Sciatic nerve (tissue), 2 donors: ENCODE measurements at regions not wholly inside any gene's neighbourhood (a gene's known extent, or its start where the extent isn't known, plus 50 kb on each side); places are given as distances from the start of the nearest gene placed in this dataset.

Source experiments
- ATAC-seq: fragments of 200-7000 bp; cut with Tn5 transposase; one replicate; pipeline ENCODE4 v1.9.1; 2020; ENCODE audit warnings: mild to moderate bottlenecking, moderate library complexity
- DNase-seq: peaks from one replicate; pipeline ENCODE4 v3.0.0-alpha.2; 2020; ENCODE audit warnings: low spot score
- intact Hi-C: fragments of 100-400 bp; cut with DNase I; formaldehyde crosslinking; loops from one replicate; pipeline ENCODE4 v1.14.2; 2022
- donor health status: DM: no; HTN: no; CAD: no.
- donor health status: DM: no; HTN: no; CAD: no.

DNA sequence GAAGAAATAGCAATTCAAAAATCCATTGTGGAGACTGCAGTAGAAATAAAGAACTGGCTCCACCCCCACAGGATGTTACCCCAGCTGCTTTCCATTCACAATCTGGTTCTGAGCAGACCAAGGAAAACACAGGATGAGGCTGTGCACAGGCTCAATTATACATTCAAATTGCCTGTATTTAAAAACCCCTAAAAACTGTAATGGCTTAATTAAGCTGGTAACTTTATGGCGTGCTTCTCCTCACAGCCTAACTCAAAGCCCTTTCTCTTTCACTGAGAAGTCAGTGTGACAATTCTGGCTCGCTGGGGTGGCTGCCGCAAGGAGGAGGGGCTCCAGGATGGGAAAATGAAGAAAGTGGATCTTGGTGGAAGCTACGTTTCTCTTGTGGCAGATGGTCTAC lies 1191.1 kb downstream of the SORCS1 start:
- intact Hi-C loops: no loop called here
- ATAC-seq: peak; percentile 86

DNA sequence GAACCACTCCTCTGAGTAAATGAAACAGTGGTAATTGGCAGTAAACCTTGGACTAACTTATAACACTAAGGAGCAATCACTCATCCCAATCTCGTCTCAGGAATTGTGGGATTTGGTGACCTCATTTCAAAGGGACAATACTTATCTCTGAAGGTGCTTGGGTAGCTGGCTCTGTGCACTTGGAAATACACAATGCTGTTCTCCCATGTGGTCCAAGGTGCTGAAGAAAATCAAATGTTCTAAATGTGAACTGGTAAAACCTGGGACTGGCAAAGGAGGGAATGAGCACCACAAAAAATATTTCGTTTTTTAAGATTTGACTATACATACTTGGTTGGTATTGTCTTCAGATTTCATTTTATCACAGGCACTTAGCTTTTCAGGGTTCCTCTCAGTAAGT lies 1193.0 kb downstream of the SORCS1 start:
- ATAC-seq (no peak), DNase-seq (no peak)
- intact Hi-C loops: no loop called here

More for the DNA sequence above, 1191.1 kb downstream of the SORCS1 start:
- no peak for DNase-seq

DNA sequence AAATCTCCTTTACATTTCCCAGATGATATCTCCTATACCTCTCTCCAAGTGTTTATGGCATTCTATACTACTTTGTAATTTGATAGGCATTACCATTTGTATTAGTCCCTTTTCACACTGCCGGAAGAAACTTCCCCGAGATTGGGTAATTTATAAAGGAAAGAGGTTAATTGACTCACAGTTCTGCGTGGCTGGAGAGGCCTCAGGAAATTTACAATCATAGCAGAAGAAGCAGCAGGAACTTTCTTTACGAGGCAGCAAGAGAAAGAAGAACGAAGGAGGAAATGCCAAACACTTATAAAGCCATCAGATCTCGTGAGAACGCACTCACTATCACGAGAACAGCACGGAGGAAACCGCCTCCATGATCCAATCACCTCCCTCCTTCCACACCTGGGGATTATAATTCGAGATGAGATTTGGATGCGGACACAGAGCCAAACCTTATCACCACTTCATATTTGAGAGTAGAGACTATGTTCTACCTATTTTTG lies 1194.6 kb downstream of the SORCS1 start:
- no peak for DNase-seq
- no peak for ATAC-seq
- intact Hi-C loops: no loop called here

DNA sequence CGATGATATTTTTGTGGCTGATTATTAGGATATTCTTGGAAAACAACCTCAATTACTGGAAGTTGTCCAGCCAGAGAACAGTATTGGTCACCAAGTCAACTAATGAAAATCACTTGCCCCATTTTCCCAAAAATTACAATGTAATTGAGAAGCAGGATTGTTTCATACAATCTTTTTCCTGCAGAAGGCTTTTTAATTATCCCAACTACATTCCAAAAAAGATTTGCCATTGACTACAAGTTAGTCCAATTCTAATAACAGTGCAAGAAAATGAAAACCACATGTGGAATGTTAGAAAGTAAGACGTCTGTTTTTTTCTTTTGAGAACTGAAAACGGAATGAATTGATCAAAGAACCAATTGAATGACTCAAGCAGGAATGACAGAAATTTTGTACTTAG lies 1195.8 kb downstream of the SORCS1 start:
- no peak for ATAC-seq
- intact Hi-C loops: no loop called here
- no peak for DNase-seq

DNA sequence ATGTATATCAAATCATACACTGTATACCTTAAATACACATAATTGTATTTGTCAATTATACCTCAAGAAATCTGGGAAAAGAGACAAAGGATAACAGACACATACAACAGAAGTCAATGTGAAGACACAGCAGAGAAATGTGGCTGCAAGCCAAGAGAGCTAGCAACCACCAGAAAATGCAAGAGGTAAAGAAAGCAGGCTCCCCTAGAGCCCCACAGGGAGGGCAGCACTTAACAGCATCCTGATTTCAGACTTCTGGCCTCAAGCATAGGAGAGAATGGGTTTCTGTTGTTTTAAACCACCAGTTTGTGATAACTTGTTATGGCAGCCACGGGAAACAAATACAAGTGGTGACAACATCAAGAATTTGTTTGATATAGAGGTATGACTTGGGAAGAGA lies 1197.2 kb downstream of the SORCS1 start:
- intact Hi-C loops: no loop called here
- DNase-seq (no peak), ATAC-seq (no peak)

DNA sequence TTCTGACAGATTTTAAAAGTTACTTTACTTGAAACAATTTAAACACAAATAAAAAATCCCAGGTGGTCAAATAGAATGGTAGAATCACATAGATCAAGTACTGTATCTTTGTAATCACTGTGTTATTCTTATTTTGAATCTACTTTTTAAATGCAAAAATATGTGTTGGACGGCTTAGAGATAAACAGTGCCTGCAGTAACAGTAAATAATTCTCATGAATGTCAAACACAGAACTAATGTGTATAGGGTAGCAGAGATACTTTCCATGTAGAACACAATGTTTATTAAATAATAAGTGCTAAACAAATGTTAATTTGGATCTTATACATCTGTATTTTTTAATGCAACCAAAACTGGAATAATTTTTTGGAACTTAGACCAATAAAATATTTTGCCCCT lies 1199.4 kb downstream of the SORCS1 start:
- no peak for ATAC-seq
- DNase-seq: no peak
- intact Hi-C loops: no loop called here

DNA sequence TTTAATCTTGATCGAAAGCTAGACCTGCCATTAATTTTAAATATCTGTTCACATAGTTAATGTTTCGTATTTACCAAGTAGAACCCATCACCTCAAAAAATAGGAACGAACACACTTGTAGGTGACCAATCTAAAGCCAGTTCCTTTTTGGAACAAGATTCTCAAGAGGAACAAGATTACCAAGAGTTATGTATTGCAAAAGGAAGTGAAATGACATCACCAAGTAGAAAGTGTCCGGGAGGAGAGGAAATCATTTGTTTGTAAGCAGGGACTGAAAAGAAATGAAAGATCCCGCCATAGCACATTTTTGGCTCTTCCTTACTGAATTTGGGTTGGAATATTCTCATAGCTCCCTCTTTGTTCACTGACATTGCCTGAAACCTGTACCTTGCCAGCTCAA lies 1200.5 kb downstream of the SORCS1 start:
- DNase-seq (no peak), ATAC-seq (no peak)
- intact Hi-C loops: no loop called here

DNA sequence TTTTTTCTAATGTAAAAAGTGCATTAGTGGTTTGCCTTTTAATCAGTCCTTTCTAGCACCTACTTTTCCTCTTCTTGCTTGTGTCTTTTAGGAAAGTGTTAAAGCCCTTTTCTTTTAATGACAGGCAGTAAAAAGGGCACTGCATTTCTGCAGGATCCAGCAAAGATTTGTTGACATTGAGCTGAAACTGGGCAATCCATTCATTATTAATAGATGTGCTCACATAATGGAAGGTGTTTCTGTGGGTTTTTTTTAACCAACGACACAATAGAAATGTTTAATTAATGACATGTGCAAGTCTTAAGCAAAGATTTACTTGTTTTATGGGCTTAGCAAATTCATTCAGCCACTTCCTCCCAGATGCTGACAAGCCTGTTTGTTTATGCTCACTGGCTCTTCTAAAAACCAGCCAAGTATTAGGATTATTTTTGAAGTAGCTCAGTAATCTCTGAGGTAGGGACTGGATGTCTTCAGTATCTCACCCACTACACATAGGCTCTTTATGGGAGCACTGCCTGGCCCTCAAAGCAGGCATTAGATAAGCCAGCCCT lies 1201.1 kb downstream of the SORCS1 start:
- intact Hi-C loops: no loop called here
- ATAC-seq: no peak

DNA sequence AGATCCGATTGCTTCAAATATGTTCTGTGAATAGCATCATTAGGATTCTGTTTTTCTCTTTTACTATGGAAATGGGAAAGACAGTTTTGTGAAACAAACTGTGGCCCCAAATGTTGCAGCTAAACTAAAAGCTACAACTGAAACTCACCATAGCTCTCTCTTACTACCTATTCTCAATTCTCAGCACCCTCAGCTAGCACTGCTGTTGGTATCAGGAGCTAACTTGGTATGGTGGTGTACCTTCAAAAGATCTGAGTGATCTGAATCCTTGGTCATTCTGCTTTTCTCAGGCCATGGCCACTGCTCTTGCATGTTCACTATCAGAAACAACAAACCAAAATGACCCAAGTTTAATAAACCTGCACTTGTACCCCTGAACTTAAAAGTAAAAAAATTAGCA lies 1208.0 kb downstream of the SORCS1 start:
- DNase-seq (no peak), ATAC-seq (no peak)
- intact Hi-C loops: no loop called here

More for the DNA sequence above, 1201.1 kb downstream of the SORCS1 start:
- DNase-seq: no peak

DNA sequence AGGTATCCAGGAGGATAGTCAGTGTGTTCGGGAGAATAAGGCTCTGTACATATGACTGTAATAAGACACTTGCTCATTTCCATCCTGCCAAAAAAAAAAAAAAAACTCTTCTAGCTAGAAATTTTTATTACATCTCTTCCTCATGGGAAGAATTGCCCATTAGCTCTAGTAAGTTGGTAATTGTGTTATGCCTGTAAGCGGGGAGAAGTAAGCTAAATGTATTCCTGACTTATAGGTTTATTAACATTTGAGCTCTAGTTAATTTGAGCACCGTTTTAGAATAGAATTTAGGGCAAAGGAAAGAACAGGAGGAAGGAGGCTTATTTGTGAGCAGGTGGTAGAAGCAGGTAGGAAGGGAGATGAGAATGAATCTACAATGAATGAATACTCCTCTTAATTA lies 1210.6 kb downstream of the SORCS1 start:
- no peak for ATAC-seq
- DNase-seq: no peak
- intact Hi-C loops: no loop called here

DNA sequence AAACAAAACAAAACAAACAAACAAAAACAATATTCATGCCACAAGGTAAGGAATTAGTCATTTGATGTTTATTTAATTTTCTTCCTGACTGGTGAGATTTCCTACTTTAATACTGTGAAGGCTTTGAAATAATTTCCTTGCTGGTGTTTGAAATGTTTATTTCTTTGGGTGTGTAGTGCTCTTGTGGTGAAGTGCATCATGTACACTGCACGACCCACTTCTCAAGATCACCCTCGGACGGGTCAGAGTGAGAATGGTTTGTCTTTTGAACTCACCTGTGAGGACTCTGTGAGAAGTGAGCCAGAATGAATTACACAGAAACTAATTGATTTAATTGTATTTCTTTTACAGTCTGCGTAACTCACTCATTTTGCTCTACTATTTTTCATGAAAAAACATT lies 1211.5 kb downstream of the SORCS1 start:
- intact Hi-C loops: no loop called here
- ATAC-seq: no peak
- DNase-seq: no peak

DNA sequence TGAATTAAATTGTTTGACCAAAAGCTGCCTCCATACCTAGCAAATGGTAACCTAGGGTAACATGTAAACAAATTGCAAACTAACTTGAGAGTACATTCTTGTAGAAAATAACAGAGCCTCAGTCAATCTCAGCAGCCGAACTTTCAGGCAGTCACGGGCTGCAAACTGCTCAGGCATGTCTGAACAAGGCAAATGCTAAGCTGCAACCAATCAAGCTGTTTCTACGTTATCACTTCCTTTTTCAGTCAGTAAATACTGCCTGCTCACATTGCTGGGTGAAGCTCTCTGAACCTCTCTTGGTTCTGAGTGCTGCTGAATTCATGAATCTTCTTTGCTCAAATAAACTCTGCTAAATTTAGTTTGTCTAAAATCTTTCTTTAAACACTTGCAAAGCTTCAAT lies 1212.4 kb downstream of the SORCS1 start:
- ATAC-seq (peak; percentile 85), DNase-seq (no peak)
- intact Hi-C loops: no loop called here

DNA sequence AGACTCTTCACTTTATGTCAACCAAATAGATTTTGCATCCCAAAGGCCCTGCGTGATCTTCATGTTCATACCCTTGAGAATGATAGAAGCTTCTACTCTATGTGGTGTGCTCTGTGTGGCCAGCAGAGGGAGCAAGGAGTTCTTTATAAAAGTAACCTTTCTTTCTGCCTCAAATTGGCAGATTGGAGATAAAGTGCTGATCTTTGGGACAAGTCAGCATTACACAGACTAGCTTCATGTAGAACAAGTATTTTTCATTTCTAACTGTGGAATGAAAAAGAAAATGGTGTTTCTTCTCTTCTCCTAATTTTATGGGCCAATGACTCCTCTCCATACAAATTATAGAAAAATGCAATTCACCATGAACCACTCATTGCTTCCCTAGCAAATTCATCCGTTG lies 1214.1 kb downstream of the SORCS1 start:
- intact Hi-C loops: no loop called here
- ATAC-seq: peak; percentile 79
- DNase-seq: peak; percentile 77

DNA sequence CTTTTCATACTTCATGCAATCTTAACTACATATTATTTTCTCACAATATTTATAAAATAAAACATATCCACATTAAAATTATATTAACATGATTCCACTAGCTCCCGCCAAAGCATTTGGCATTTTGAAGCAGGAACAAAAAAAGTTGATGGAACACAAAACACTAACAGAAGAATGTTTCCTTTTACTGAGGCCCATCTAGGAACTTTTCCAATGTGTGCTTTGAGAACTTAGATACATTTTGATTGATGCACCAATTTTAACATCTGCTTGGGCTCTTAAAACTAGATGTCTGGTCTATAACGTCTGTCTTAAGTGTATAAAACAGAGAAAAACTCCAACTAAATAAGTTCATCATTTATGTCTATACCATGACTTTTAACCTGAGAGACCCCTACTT lies 1214.8 kb downstream of the SORCS1 start:
- intact Hi-C loops: no loop called here
- ATAC-seq (no peak), DNase-seq (no peak)

DNA sequence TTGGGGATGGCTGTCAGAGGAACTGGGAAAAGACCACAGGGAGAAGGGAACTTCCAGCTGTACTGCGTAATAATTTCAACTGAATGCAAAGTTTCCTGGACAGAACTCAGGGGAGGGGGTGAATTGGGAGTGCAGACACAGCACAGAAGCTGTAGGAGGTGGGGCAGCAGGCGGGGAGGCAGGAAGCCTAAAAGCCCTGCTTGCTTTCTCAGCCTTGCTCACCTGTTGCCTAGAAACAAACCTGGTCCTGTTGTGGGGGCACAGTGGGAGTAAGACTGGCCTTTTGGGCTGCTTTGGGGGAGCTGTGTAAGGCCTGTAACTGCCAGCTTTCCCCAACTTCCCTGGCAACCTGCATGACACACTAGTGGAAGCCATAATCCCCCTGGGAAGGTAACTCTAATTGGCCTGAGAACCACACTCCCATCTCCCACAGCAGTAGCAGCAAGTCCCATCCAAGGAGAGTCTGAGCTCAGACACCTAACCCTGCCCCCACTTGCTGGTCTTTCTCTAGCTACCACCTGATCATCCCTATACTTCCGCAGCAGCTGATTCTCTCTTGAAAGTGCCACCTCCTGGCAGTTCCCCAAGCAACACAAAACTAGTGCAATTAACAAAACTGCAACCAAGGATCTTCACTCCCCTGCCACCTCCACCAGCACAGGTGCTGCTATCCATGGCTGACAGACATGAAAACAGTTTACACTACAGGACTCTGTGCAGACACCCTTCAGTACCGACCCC lies 1239.3 kb downstream of the SORCS1 start:
- no peak for ATAC-seq

DNA sequence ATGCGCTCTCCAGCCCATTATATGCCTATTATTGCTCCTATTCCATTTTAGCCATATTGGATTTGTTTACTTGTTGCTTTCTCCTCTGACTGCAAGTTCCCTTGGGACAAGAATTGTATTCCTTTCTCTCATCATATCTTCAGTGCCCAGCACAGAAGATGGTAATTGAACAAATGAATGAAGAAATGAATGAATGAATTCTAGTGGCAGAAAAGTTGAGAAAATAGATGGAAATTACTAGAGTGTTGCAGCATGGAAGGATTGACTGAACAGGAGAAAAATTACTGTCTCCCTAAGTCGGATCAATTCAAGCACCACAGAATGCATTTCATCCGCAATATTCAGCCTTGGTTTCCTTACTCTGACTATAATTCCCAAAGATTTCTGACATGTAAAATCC lies 1243.2 kb downstream of the SORCS1 start:
- no peak for ATAC-seq
- intact Hi-C loops: no loop called here

More for the DNA sequence above, 1239.3 kb downstream of the SORCS1 start:
- no peak for DNase-seq
- intact Hi-C loops: no loop called here

DNA sequence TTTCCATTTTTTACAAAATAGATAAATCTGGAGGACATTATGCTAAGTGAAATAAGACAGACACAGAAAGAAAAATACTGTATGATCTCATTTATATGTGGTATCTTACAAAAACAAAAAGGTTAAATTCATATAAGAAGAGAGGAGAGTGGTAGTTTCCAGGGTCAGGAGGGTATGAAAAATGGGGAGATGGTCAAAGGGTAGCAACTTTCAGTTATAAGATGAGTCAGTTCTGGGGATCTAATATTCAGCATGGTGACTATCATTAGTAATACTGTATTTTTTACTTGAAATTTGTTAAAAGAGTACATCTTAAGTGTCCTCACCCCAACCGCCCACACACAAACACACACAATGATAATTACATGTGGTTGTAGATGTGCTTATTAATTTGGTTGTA lies 1250.1 kb downstream of the SORCS1 start:
- ATAC-seq (no peak), DNase-seq (no peak)
- intact Hi-C loops: no loop called here

More for the DNA sequence above, 1243.2 kb downstream of the SORCS1 start:
- no peak for DNase-seq

DNA sequence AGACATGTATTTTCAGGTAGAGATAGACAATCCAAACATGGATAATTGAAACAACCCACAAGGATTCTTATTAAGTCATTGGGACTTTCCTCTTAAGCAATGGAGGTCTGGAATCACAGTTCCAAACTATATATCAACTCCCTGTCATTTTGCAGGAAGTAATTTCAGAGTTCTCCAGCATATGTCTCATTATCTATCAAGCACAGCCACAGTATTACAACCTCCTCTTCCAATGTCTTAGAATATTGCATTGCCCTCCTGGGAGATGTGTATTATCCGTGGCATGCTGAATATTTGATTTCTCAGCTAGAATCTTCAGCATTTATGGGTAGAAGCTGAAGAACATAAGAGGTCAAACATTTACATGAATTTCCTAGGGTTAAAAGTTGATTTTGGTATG lies 1255.8 kb downstream of the SORCS1 start:
- ATAC-seq (no peak), DNase-seq (no peak)
- intact Hi-C loops: no loop called here

DNA sequence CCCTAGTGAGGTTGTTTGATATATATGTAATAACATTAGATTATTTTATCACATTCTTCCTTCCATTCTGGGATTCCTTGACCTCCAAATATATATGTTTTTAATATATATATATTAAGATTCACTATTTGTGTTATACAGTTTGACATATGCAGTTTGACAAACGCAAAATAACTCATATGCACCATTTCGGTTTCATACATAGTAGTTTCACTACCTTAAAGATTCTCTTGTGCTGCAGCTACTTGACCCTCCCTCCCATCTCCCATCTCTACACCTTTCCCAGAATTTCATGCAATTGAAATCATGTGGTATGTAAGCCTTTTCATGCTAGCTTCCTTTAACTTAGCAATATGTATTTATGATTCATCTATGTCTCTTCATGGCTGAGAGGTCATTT lies 1244.4 kb downstream of the SORCS3 start:
- ATAC-seq: no peak
- intact Hi-C loops: no loop called here
- DNase-seq: no peak

DNA sequence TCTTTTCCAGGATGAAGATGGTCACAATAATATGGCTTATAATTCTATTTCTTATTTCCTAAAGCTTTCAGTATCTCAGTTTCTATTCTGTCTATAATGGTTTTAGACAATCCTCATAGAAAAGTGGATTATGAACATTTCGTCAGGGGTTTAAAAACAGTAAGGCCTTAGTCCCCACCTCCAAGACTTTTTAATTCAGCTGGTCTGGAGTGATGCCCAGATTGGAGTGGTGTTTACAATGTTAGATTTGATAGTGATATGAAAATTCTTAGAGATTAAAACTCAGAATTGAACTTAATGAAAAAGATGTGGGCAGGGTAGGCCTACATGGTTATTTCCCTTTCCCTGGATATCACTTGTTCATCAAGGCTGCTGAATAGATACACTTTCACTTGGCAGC lies 1238.3 kb downstream of the SORCS3 start:
- intact Hi-C loops: no loop called here
- no peak for ATAC-seq
- no peak for DNase-seq

DNA sequence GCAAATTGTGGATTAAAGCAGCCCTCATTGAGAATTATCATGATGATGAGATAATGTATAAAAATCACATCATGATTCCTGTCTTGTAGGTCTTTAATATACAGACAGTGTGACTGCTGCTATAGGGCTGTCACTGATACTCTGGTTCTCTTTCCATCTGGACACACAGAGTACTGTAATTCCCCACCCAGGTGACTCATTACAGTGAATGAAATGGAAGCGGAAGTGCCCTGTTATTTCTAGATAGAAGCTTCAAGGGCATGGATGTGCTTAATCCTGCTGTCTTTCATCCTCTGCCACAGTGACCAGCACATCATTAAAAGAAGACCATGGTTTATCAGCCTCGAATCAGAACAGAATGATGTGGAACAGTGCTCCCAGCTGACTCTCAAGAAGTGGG lies 1234.0 kb downstream of the SORCS3 start:
- DNase-seq (no peak), ATAC-seq (no peak)
- intact Hi-C loops: no loop called here
